ENCODE measurements at regions not wholly inside any gene's neighbourhood (a gene's known extent, or its start where the extent isn't known, plus 50 kb on each side); places are given as distances from the start of the nearest gene placed in this dataset.

DNA sequence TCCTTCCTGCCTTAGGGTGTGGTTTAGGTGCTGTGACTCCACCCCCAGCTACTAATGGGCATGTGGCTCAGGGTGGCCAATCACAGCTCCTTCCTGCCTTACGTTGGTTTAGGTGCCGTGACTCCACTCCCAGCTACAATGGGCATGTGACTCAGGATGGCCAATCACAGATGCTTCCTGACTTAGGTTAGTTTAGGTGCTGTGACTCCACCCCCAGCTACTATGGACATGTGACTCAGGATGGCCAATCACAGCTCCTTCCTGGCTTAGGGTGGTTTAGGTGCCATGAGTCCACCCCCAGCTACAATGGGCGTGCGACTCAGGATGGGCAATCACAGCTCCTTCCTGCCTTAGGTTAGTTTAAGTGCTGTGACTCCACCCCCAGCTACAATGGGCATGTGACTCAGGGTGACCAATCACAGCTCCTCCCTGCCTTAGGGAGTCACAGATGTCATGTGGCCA, 163.9 kb downstream of the TBX5 start:
- TF ChIP-seq, protein P1, sequence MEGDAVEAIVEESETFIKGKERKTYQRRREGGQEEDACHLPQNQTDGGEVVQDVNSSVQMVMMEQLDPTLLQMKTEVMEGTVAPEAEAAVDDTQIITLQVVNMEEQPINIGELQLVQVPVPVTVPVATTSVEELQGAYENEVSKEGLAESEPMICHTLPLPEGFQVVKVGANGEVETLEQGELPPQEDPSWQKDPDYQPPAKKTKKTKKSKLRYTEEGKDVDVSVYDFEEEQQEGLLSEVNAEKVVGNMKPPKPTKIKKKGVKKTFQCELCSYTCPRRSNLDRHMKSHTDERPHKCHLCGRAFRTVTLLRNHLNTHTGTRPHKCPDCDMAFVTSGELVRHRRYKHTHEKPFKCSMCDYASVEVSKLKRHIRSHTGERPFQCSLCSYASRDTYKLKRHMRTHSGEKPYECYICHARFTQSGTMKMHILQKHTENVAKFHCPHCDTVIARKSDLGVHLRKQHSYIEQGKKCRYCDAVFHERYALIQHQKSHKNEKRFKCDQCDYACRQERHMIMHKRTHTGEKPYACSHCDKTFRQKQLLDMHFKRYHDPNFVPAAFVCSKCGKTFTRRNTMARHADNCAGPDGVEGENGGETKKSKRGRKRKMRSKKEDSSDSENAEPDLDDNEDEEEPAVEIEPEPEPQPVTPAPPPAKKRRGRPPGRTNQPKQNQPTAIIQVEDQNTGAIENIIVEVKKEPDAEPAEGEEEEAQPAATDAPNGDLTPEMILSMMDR (conservative IDR thresholded peaks at IDR 0.05), result no peak
- TF ChIP-seq ZFX (IDR thresholded peaks at IDR 0.05), result no peak
